OCI-LY7 (cell line): ENCODE measurements at regions not wholly inside any gene's neighbourhood (a gene's known extent, or its start where the extent isn't known, plus 50 kb on each side); places are given as distances from the start of the nearest gene placed in this dataset.

Experiments used
- EZH2phosphoT487 ChIP-seq: fragments of 200-600 bp; sonication (generic); IDR thresholded peaks from 2 replicates; pipeline ENCODE4 v1.6.1; 2018; ENCODE audit warnings: low read depth, borderline replicate concordance, mild to moderate bottlenecking, mixed run types, antibody characterized with exemption, low read length, moderate library complexity, mixed read lengths
- TF ChIP-seq, protein P1 (sequence below): fragments of 200-600 bp; sonication (generic); conservative IDR thresholded peaks from 2 replicates; pipeline ENCODE4 v1.5.1; 2014; ENCODE audit warnings: mild to moderate bottlenecking, antibody characterized with exemption, low read length, moderate library complexity, mixed read lengths

- TF ChIP-seq, protein P1, sequence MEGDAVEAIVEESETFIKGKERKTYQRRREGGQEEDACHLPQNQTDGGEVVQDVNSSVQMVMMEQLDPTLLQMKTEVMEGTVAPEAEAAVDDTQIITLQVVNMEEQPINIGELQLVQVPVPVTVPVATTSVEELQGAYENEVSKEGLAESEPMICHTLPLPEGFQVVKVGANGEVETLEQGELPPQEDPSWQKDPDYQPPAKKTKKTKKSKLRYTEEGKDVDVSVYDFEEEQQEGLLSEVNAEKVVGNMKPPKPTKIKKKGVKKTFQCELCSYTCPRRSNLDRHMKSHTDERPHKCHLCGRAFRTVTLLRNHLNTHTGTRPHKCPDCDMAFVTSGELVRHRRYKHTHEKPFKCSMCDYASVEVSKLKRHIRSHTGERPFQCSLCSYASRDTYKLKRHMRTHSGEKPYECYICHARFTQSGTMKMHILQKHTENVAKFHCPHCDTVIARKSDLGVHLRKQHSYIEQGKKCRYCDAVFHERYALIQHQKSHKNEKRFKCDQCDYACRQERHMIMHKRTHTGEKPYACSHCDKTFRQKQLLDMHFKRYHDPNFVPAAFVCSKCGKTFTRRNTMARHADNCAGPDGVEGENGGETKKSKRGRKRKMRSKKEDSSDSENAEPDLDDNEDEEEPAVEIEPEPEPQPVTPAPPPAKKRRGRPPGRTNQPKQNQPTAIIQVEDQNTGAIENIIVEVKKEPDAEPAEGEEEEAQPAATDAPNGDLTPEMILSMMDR = no peak
- TF ChIP-seq EZH2phosphoT487 = no peak
Observed at GRCh38 chr2:103819599-103819998, 1034.3 kb upstream of the POU3F3 start.
